Keratinocyte (primary cell): ENCODE measurements at regions not wholly inside any gene's neighbourhood (a gene's known extent, or its start where the extent isn't known, plus 50 kb on each side); places are given as distances from the start of the nearest gene placed in this dataset.

Source experiments
- DNase-seq: peaks from one replicate; pipeline ENCODE4 v3.0.0-alpha.2; 2011; ENCODE audit warnings: low read depth, missing footprints, low spot score
- FAIRE-seq: peaks from 2 replicates; lab custom pipeline; 2011; peaks lifted over from hg19 to GRCh38; lab: Jason Lieb, UNC
- H2AFZ ChIP-seq: 2 replicates; pipeline ENCODE4 v1.6.0; 2012; ENCODE audit warnings: low read length, control low read depth, inconsistent platforms; ENCODE audit not compliant: control insufficient read depth
- H3K27ac ChIP-seq: 2 replicates; pipeline ENCODE4 v1.5.1; 2011; ENCODE audit warnings: low read length; ENCODE audit not compliant: control insufficient read depth, insufficient read depth
- H3K27me3 ChIP-seq: 3 replicates; pipeline ENCODE4 v1.6.0; 2011; ENCODE audit warnings: low read length; ENCODE audit not compliant: control insufficient read depth, insufficient read depth; ENCODE audit errors: extremely low read depth
- H3K36me3 ChIP-seq, 2 experiments: 2 replicates in 1 of 2; 3 replicates in 1 of 2; pipeline ENCODE4 v1.5.1; 2011; ENCODE audit warnings: low read length in 2 of 2, mild to moderate bottlenecking in 1 of 2; ENCODE audit not compliant: control insufficient read depth in 2 of 2, insufficient read depth in 2 of 2; ENCODE audit errors: extremely low read depth in 1 of 2
- H3K4me1 ChIP-seq: 3 replicates; pipeline ENCODE4 v1.5.1; 2011; ENCODE audit warnings: low read length; ENCODE audit not compliant: control insufficient read depth, insufficient read depth; ENCODE audit errors: extremely low read depth
- H3K4me2 ChIP-seq: 3 replicates; pipeline ENCODE4 v1.6.0; 2011; ENCODE audit warnings: low read depth, low read length; ENCODE audit not compliant: control insufficient read depth, insufficient read depth; ENCODE audit errors: extremely low read depth
- H3K4me3 ChIP-seq, 3 experiments: fragments of 200-600 bp in 1 of 3; sonication (generic) in 1 of 3; 2 replicates in 2 of 3; 3 replicates in 1 of 3; pipeline ENCODE4 v1.5.1; 2011 to 2016; ENCODE audit warnings: low read length in 3 of 3, mild to moderate bottlenecking in 3 of 3, control low read depth in 2 of 3, inconsistent platforms in 1 of 3, low read depth in 1 of 3, mixed read lengths in 1 of 3, mixed run types in 1 of 3, moderate library complexity in 1 of 3; ENCODE audit not compliant: control insufficient read depth in 2 of 3, insufficient read depth in 2 of 3; ENCODE audit errors: extremely low read depth in 1 of 3
- H3K79me2 ChIP-seq: 2 replicates; pipeline ENCODE4 v1.6.0; 2012; ENCODE audit warnings: low read length; ENCODE audit not compliant: control insufficient read depth, insufficient read depth
- H3K9ac ChIP-seq: 3 replicates; pipeline ENCODE4 v1.6.0; 2011; ENCODE audit warnings: low read length; ENCODE audit not compliant: control insufficient read depth, insufficient read depth; ENCODE audit errors: extremely low read depth
- H3K9me1 ChIP-seq: 3 replicates; pipeline ENCODE4 v1.6.0; 2011; ENCODE audit warnings: low read length; ENCODE audit not compliant: control insufficient read depth, insufficient read depth; ENCODE audit errors: extremely low read depth
- H3K9me3 ChIP-seq: 2 replicates; pipeline ENCODE4 v1.5.1; 2012; ENCODE audit warnings: low read depth, low read length; ENCODE audit not compliant: control insufficient read depth
- H4K20me1 ChIP-seq: 3 replicates; pipeline ENCODE4 v1.6.0; 2011; ENCODE audit warnings: low read length; ENCODE audit not compliant: control insufficient read depth, insufficient read depth; ENCODE audit errors: extremely low read depth
- EZH2 ChIP-seq: IDR thresholded peaks from one replicate; pipeline ENCODE4 v1.6.1; 2012; ENCODE audit warnings: inconsistent platforms, mild to moderate bottlenecking, low read length, moderate library complexity
- dilution Hi-C: fragments of 300-500 bp; cut with MboI; formaldehyde crosslinking; loops from one replicate; pipeline ENCODE4 v1.7.0; 2020; ENCODE audit warnings: low sequenced_read_pairs; ENCODE audit not compliant: extremely low pct_ligation_motif_present
- TF ChIP-seq, protein P1 (sequence below), 3 experiments: IDR thresholded peaks in 1 of 3; conservative IDR thresholded peaks in 1 of 3; optimal IDR thresholded peaks in 1 of 3; 2 replicates in 2 of 3; 3 replicates in 1 of 3; pipeline versions ENCODE3 to v1.5.1; 2011; ENCODE audit warnings: low read length in 3 of 3, mild to moderate bottlenecking in 3 of 3, moderate library complexity in 2 of 3, control low read depth in 1 of 3, inconsistent platforms in 1 of 3; ENCODE audit not compliant: insufficient read depth in 2 of 3; ENCODE audit errors: extremely low read depth in 1 of 3

DNA sequence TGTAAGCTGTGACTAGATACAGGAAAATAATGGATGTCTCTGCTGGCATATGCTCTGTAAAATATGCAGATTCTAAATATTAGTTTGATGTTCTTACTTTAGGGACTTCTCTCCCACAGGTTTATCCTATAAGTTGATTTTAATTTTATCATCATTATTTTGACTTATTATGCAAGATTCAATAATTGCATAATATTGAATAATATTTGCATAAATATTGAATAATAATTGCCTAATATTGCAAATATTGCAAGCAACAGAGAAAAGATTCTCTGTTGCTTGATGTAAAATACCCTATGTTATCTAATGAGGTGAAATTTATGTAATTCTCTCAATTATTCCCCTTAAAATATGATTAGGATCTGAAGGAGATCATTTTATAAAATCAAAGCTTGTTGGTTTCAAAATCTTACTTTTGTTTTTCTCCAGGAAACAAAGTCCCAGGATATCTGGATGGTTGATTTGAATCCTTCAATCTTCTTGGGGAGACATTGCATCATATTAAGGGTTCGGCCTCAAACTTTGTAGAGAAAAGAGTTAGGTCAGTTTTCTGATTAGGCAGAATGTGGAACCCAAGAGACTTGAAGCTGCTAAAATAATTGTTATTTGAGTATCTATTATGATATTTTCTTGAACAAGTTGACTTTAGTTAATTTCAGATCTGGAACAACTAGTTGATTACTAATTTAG, 92.8 kb upstream of the MTPN start:
- Histone ChIP-seq H3K4me2 (no peak overlapping the region), H3K36me3 (no peaks in the 10 kb centered on the region), H3K4me1 (no peaks in the 10 kb centered on the region), H3K9ac (no peak overlapping the region), H3K79me2 (no peaks in the 10 kb centered on the region), H4K20me1 (no peaks in the 10 kb centered on the region), H3K27me3 (no peaks in the 10 kb centered on the region), H3K27ac (no peak overlapping the region), H2AFZ (no peak overlapping the region), H3K4me3 (no peak overlapping the region), H3K9me1 (no peaks in the 10 kb centered on the region), H3K9me3 (no peaks in the 10 kb centered on the region)
- DNase-seq (no peak), FAIRE-seq (no peak)
- dilution Hi-C loops: no loop called here
- no peak for TF ChIP-seq EZH2

DNA sequence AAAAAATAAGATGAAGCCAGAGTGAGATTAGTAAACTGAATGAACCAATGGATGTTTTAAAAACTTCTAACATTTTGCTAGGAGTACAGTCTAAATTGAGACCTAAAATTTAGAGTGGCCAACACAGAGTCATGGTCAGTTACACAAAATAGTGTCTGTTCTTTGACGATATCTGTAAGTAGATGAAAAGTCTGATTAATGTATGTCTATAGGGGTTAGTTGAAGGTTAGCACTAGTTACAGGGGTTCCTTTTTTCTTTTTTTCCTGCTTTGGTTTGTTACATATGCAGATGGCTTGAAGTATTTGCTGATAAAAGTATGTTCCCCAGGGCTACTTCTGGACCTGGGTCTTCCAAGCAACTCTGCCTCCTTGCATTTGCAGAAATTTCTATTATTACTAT, 90.1 kb upstream of the MTPN start:
- Histone ChIP-seq H3K9ac (no peak overlapping the region), H3K9me1 (no peaks in the 10 kb centered on the region), H3K27me3 (no peaks in the 10 kb centered on the region), H3K4me3 (no peak overlapping the region), H3K9me3 (no peaks in the 10 kb centered on the region), H3K4me1 (no peaks in the 10 kb centered on the region), H2AFZ (no peak overlapping the region), H3K36me3 (no peaks in the 10 kb centered on the region), H4K20me1 (no peaks in the 10 kb centered on the region), H3K79me2 (no peaks in the 10 kb centered on the region), H3K27ac (no peak overlapping the region), H3K4me2 (no peak overlapping the region)
- DNase-seq: no peak
- dilution Hi-C loops: no loop called here
- no peak for FAIRE-seq
- TF ChIP-seq, protein P1, sequence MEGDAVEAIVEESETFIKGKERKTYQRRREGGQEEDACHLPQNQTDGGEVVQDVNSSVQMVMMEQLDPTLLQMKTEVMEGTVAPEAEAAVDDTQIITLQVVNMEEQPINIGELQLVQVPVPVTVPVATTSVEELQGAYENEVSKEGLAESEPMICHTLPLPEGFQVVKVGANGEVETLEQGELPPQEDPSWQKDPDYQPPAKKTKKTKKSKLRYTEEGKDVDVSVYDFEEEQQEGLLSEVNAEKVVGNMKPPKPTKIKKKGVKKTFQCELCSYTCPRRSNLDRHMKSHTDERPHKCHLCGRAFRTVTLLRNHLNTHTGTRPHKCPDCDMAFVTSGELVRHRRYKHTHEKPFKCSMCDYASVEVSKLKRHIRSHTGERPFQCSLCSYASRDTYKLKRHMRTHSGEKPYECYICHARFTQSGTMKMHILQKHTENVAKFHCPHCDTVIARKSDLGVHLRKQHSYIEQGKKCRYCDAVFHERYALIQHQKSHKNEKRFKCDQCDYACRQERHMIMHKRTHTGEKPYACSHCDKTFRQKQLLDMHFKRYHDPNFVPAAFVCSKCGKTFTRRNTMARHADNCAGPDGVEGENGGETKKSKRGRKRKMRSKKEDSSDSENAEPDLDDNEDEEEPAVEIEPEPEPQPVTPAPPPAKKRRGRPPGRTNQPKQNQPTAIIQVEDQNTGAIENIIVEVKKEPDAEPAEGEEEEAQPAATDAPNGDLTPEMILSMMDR (optimal IDR thresholded peaks at IDR 0.05 in 1 of 3, IDR thresholded peaks at IDR 0.05 in 1 of 3, conservative IDR thresholded peaks at IDR 0.05 in 1 of 3; ENCODE audit: extremely low read depth in 1 of 3, insufficient read depth in 2 of 3, low read length in 3 of 3): no peak
- no peak for TF ChIP-seq EZH2
